ENCODE measurements at regions not wholly inside any gene's neighbourhood (a gene's known extent, or its start where the extent isn't known, plus 50 kb on each side); places are given as distances from the start of the nearest gene placed in this dataset.

GRCh38 chr11:119802670-119803069 lies 73.7 kb upstream of the NECTIN1 start:
- H2AFZ ChIP-seq (ENCODE audit: low read length): no peak overlapping the region
- H4K20me1 ChIP-seq (ENCODE audit: insufficient read depth, low read length): no peaks in the 10 kb centered on the region
- no peaks in the 10 kb centered on the region for H3K9me3 ChIP-seq (ENCODE audit: low read length)
- H3K4me3 ChIP-seq (ENCODE audit: low read depth, low read length, poor library complexity, severe bottlenecking): no peak overlapping the region
- no peaks in the 10 kb centered on the region for H3K36me3 ChIP-seq (ENCODE audit: insufficient read depth, low read length)
- no peak for TF ChIP-seq EZH2 (IDR thresholded peaks at IDR 0.05; ENCODE audit: borderline replicate concordance, low read length)
- TF ChIP-seq CTCF (IDR thresholded peaks at IDR 0.05; ENCODE audit: low read length): no peak
- H3K27me3 ChIP-seq (ENCODE audit: insufficient read depth, low read length): no peaks in the 10 kb centered on the region
- H3K27ac ChIP-seq (ENCODE audit: low read depth, low read length, poor library complexity, severe bottlenecking): no peak overlapping the region
- H3K9ac ChIP-seq (ENCODE audit: low read length): no peak overlapping the region
- no peaks in the 10 kb centered on the region for H3K9me2 ChIP-seq (ENCODE audit: low read depth, low read length)
- H3K4me1 ChIP-seq (ENCODE audit: insufficient read depth, low read length, severe bottlenecking): no peaks in the 10 kb centered on the region
- H3F3A ChIP-seq (ENCODE audit: insufficient read depth, low read length): no peaks in the 10 kb centered on the region
- H3K79me2 ChIP-seq (ENCODE audit: insufficient read depth, low read length): no peaks in the 10 kb centered on the region
- H3K4me2 ChIP-seq (ENCODE audit: low read length): no peak overlapping the region

GRCh38 chr11:119800619-119801018 lies 71.6 kb upstream of the NECTIN1 start:
- H3K27me3 ChIP-seq (ENCODE audit: insufficient read depth, low read length): no peaks in the 10 kb centered on the region
- no peaks in the 10 kb centered on the region for H4K20me1 ChIP-seq (ENCODE audit: insufficient read depth, low read length)
- H3K9me3 ChIP-seq (ENCODE audit: low read length): no peaks in the 10 kb centered on the region
- no peaks in the 10 kb centered on the region for H3K4me1 ChIP-seq (ENCODE audit: insufficient read depth, low read length, severe bottlenecking)
- H3K9me2 ChIP-seq (ENCODE audit: low read depth, low read length): no peaks in the 10 kb centered on the region
- no peak overlapping the region for H3K9ac ChIP-seq (ENCODE audit: low read length)
- no peaks in the 10 kb centered on the region for H3K79me2 ChIP-seq (ENCODE audit: insufficient read depth, low read length)
- H3F3A ChIP-seq (ENCODE audit: insufficient read depth, low read length): no peaks in the 10 kb centered on the region
- H3K36me3 ChIP-seq (ENCODE audit: insufficient read depth, low read length): no peaks in the 10 kb centered on the region
- no peak overlapping the region for H3K27ac ChIP-seq (ENCODE audit: low read depth, low read length, poor library complexity, severe bottlenecking)
- H2AFZ ChIP-seq (ENCODE audit: low read length): no peak overlapping the region
- H3K4me3 ChIP-seq (ENCODE audit: low read depth, low read length, poor library complexity, severe bottlenecking): no peak overlapping the region
- H3K4me2 ChIP-seq (ENCODE audit: low read length): no peak overlapping the region
- TF ChIP-seq EZH2 (IDR thresholded peaks at IDR 0.05; ENCODE audit: borderline replicate concordance, low read length) (no peak), CTCF (IDR thresholded peaks at IDR 0.05; ENCODE audit: low read length) (no peak)

GRCh38 chr11:119800171-119800570 lies 71.2 kb upstream of the NECTIN1 start:
- no peaks in the 10 kb centered on the region for H3F3A ChIP-seq (ENCODE audit: insufficient read depth, low read length)
- no peak overlapping the region for H3K4me3 ChIP-seq (ENCODE audit: low read depth, low read length, poor library complexity, severe bottlenecking)
- H3K9ac ChIP-seq (ENCODE audit: low read length): no peak overlapping the region
- H3K36me3 ChIP-seq (ENCODE audit: insufficient read depth, low read length): no peaks in the 10 kb centered on the region
- H3K4me2 ChIP-seq (ENCODE audit: low read length): no peak overlapping the region
- TF ChIP-seq CTCF (IDR thresholded peaks at IDR 0.05; ENCODE audit: low read length) (no peak), EZH2 (IDR thresholded peaks at IDR 0.05; ENCODE audit: borderline replicate concordance, low read length) (no peak)
- no peaks in the 10 kb centered on the region for H3K4me1 ChIP-seq (ENCODE audit: insufficient read depth, low read length, severe bottlenecking)
- H3K27ac ChIP-seq (ENCODE audit: low read depth, low read length, poor library complexity, severe bottlenecking): no peak overlapping the region
- no peak overlapping the region for H2AFZ ChIP-seq (ENCODE audit: low read length)
- H3K27me3 ChIP-seq (ENCODE audit: insufficient read depth, low read length): no peaks in the 10 kb centered on the region
- H3K9me3 ChIP-seq (ENCODE audit: low read length): no peaks in the 10 kb centered on the region
- no peaks in the 10 kb centered on the region for H4K20me1 ChIP-seq (ENCODE audit: insufficient read depth, low read length)
- H3K79me2 ChIP-seq (ENCODE audit: insufficient read depth, low read length): no peaks in the 10 kb centered on the region
- no peaks in the 10 kb centered on the region for H3K9me2 ChIP-seq (ENCODE audit: low read depth, low read length)

Measured in OCI-LY1 (cell line).